Glomerular endothelial cell (primary cell): ENCODE measurements at regions not wholly inside any gene's neighbourhood (a gene's known extent, or its start where the extent isn't known, plus 50 kb on each side); places are given as distances from the start of the nearest gene placed in this dataset.

ENCODE experiments used
- DNase-seq: peaks from one replicate; pipeline ENCODE4 v3.0.0-alpha.2; 2011; ENCODE audit warnings: low read depth, low spot score; ENCODE audit errors: extremely low read depth

DNA sequence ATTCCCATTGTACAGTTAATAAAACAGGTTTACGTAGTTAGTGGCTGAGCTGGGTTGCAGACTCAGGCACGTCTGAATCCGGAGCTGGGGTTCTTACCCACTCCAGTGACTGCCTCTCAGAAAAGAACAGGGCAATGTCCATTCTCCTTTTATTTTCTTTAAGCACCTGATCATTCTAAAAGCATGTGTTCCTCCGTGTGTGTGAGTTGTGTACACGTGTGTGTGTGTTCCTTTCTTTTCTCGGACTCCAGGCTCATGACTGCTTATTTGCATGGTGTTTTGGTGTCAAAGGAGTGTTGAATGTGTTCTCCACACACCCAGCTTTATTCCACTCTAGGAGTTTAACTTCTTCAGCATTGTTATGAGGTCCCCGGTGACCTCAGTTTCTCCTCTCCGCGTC is 260.1 kb downstream of the SNX10 start:
- DNase-seq, result no peak

DNA sequence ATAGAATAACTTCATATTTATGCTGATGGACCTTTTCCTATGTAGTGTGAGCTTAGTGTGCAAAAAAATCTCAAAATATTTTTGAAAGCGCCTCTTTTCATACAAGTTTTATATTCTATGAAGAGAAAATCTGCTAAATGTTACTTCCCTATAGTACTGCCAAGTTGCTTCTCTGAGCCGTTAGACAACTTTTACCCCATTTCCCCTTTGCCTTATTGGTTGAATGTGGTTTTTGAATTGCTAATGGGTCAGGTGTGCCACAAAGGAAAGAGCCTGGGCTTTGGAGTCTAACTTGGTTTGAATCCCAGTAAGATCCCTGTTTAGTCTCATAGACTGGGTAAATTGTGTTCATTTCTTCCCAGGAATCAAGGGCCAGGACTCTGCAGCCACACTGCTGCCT is 261.5 kb downstream of the SNX10 start:
- DNase-seq, result no peak

DNA sequence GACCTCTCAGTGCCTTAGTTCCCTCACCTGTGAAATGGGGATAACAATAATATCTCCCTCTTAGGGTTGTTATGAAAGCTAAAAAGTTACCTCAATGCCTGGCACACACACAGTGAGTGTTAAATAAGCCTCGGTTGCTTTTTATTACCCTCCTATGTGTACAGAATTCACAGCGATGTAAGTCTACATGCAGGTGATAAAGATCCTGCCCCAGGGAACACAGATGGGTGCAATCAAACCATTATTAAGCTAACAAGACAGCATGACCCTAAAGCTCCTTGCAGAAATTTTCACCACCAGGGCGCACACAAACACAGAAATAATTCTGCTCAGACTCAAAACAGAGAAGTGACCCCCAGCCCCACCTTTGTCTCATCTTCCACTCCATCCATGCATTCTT is 261.9 kb downstream of the SNX10 start:
- DNase-seq, result no peak

DNA sequence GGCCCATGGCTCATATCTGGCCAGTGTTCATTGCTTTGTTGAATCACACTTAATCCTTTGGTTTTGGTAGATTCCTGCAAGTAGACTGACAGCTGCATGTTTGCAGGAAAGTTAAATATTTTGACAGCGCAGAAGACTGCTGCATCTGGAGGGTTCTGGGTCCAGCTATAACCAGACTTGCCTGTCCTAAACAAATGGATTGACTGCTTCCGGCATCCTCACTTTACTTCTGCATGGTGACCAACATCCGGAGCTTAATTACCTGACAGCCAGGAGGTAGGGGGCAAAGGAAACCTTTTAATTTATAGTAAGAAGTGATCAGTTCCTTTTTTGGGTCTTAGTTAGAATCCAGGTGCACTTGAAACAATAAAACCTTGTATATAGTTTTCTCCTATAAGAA is 263.3 kb downstream of the SNX10 start:
- no peak for DNase-seq

DNA sequence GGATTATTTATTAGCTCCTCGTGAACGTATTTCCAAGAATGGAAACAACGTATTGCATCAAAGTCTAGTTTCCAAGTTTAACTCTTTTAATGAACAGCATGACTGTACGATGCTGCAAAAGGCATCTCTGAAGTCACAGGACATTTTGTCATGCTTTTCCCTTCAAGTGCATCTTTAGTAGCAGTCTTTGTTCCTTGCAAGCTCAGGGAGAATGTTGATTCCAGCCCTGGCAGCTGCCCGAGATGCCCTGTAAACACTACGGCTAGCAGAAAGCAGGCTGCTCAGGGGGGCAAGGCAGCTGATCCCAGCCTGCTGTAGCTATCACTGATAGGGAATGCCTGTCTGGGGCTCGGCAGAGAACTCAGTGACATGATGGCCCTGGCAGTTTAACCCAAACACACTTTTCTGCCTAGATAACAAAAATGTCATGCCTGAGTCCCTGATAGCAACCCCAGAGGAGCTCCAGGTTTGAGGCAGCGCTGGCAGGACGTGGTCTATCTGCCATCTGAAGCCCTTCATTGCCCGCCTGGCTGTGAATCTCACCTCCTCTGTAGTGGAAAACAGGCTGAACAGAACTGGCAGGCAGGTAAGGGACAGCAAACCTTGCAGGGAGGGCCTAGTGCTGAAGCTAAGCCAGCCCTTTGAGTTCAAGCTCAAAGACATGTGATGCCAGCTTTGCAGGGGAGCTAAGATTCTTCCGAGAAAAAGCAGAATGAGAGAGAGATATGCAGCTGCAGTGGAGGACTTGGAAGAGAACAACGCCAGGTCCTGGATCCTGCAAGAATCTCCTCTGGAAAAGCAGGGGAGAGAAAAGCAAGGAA is 264.6 kb downstream of the SNX10 start:
- DNase-seq, result no peak

DNA sequence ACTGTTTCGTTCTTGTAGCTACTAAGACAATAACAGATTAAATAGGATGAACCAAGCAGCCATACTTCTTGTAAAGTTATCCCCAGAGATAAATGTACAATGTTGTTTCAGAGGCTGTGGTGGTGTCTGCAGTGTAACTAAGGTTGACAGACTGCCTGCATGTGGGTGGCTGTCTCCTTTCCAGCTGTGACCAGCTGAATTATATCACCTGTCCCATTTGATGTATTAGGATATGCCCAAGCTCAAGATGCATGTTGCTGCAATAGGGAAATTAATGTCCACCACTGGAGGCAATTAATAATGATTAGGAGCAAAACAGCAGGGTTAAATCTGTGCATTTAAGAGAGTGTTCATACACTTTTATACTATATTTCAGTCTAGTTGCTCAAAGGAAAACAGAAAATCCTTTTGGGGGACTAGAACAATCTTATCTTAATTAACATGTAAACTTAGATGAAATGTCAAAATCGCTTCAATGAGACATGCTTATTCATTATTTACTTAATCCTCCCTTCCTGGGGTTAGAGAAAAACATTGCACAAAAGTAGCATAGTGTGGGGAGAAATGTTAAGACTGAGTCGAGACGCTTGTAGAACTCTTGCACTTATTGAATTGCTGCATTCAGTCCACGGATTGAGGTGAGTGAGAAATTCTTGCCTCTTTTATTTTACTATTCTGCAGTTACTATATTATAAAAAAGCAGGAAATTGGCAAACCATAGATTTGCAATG is 269.0 kb downstream of the SNX10 start:
- no peak for DNase-seq

DNA sequence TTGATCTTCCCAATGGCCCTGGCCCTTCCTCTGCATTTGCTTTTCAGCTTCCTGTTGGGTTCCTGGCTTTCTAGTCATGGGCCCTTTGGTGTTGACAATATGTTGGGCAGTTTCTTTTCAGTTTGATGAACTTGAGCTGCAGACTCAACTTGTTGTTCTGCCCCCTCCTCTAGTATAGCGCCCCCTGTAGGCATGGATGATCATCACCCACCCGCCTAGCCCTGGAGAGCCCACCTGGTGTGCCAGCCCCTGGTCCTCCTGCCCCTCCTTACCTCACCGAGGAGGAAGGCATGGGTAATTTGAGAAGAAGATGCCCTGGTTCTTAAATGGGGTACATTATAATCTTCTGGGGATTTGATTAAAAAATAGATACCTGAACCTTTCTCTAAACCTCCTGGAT is 271.2 kb downstream of the SNX10 start:
- DNase-seq, result no peak

DNA sequence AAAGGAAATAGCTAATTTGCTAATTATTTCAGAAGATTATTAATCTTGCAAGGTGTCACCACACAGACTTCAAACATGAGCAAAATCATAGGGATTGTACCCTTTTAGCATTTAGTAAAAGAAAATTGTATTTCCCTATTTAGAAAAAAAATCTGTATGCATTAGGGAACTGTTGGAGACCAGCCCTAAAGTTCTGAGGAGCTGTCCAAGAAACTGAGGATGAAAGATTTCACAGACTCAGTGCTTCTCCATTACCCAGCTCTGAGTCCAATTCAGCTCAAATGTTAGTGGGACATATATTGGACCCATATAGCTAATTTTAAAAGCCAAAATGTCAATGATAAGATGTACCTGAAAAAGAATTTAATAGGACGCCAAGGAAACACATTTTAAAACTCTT is 271.7 kb downstream of the SNX10 start:
- DNase-seq, result no peak

DNA sequence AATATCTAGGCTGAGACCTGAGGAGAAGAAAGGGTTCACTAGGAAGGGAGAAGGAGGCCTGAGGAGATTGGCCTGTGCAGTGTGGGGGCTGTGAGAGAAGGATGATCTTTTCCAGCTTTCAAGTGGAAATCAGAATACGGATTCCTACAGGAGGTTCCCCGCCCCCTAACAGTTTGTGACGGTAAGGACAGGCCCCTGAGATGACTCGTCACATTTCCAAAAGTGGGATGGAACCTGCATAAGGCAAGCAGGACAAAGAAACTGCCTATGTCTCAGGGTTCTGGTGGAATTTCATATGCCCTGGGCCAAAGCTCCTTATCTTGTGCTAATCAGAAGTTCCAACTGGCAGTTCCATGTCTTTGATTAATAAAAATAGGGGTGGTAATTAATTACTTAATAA is 275.6 kb downstream of the SNX10 start:
- DNase-seq, result no peak

DNA sequence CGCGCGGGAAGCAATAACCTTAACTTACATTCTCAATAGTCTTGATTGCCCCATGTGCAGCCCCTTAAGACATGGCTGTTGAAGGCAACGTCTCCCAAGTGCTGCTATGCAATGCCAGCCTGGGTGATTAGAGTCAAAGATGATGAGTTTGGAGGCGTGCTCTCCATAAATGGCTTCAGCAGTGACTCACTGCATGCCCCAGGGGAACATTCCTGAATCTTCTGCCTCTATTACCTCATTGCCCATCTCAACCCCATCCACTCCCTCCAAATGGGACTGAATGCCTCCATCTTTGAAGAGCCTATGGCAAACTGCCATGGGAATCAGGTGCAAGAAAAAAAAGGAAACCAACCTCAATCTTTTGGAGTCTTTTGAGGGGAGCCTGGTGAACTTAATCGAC is 282.8 kb downstream of the SNX10 start:
- DNase-seq, result no peak

DNA sequence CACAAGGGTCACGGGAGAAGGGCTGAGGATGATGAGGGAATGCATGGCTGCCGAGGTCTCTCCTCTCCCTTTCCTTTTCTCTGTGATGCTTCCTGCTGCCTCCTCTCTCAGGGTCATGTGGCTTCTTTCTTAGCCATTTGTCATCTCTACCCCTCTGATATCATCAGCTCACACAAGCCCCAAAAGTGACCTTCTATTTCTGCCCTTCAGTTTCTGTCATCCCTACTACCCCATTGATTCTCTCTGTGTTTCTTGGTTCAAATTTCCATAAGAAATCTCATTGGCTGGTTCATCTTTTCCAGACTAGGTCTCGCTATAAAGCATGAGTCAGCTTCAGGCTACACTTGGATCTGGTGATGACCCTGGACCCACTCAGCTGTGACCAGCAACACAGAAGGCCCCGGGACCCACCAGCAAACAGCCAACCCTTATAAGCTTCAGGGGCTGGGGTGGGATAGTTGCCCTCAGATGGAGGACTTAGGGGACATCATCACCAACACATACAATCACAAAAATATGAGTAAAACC is 284.3 kb downstream of the SKAP2 start:
- DNase-seq, result no peak

DNA sequence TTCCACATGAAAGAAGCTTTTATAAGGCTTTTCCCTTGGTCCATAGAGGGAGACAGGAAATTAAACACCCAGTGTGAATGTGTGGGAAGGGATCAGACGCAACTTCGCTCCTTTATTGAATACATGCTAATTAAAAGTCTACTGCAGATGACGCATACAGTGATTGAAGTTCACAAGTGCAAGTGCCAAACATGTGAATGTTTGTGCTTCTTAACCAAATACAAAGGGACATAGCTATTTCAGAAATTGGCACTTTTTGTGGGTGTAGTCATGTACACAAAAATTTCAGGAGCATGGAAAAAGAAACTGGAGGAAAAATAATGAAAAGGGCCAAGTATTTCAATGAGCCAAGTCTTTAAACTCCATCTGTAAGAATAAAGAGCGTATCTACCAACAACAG is 283.7 kb downstream of the SKAP2 start:
- no peak for DNase-seq

DNA sequence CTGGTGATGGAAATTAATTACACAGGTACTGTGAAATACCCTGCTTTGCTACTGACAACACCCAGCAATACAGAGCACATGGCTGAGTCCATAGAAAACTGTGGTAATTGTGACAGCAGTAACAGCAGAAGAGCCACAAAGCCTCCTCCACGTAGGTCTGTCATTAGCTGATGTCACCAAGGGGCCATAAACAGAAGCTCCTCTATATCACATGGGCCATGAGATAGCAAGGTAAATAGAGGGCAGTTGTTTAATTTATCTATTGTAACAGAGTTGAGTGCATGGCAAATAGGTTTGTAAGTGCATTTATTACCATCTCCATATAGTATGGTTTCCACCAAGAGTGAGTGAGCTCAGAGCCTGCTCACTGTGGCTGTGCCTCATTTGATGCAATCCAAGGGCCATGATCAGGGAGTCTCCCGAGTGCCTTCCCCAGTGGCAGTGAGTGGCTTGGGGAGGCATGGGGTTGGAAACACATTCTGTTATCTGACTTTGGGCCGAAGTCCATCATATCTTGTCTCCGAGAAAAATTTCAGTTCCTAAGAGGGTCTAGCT is 281.2 kb downstream of the SKAP2 start:
- no peak for DNase-seq

DNA sequence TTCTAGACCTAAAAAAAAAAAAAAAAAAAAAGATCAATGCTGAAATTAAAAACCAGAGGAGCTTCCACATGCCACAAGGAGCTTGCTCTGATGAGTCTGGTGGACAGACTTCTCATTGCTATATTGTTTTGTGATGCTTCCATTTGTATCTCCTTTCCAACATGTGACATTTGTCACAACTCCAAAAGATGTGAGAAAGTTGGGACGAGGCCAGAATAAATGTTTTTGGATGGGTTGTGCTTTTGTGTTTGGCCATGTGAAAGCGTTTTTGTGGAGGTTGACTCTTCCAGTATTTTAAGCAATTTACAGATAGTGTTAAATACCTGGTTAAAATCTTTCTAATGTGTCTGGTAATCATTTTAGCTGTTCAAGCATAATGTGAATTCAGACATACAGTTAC is 280.1 kb downstream of the SKAP2 start:
- no peak for DNase-seq

DNA sequence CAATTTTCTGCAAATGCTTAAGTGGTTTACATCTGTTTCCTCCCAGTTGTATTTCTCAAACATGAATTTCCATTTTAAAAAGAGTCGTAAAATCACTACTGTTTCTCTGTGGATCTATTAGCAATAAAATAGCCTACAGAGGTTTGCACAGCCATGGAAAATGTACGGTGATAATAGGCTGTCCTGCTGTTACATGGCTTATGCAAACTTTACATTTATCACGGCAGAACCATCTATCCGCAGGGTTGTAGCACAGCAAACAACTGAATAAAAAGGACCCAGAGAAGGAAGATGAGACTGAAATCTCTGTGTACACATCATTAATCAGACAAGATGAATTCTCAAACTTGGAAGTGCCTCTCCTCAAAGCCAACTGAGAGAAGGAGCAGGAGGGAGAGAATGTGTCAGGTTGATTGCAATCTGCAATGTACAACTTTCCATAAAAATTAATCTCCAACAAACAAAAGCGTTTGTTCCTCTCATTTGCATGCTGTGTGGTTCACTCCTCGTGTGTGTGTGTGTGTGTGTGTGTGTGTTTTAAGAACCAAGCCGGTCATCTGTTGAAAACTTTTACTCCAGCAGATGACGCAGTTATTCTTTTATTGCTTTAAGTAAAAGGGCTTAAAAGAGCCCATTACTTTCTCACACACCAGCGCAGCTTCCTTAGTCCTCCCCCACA is 279.3 kb downstream of the SKAP2 start:
- DNase-seq, result no peak

DNA sequence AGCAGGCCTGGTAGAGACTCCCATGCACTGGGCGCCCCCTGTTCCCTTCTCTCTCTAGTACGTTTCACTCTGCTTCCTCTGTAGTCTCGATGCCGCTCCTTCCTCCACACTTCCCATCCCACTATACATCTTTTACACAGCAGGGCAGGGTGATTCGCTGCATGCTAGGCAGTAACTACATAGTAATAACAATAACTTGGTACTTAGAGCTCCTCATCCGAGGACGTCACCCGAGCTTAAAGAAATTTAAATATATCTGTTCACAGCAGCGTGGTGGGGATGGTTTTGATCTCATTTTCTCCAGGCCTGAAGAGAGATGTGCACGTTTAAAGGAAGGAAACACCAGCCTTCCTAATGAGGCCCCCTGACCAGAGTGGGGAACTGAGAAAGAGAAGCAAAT is 276.9 kb downstream of the SKAP2 start:
- no peak for DNase-seq

DNA sequence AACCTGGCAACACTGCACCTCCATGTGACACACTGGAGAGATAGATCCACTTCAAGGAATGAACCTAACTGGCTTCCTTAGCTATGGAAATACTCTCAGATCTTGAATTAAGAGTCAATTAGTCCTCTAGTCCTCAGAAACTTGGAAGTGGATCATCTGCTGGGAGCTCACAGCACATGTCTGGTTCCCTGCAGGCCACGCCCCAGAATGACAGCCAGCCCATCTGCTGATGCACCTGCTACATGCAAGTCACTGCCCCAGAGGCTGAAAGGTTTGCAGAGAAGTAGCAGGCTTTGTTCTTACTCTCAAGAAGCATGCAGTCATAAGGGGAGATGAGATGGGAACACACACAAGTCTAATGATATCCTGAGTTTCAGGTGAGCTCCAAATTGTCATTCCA is 275.9 kb downstream of the SKAP2 start:
- DNase-seq, result no peak

DNA sequence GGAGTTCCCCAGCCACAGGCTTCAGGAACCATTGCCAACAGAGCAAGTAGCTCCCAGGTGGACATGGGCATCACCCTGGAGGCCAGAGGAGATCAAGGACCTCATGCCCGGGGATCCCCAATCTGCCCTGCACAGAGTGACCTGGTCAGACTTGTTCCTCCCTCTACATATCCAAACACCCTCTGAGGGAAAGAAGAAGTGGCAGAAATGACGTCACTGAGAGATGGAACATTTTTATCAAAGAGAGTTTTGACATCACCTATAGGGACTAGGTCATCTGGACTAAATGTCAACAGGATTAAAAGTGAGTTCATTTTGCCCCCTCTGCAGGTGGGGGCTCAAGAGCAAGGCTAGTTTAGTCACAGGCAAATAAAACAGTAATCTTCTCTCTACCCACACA is 273.7 kb downstream of the SKAP2 start:
- no peak for DNase-seq

DNA sequence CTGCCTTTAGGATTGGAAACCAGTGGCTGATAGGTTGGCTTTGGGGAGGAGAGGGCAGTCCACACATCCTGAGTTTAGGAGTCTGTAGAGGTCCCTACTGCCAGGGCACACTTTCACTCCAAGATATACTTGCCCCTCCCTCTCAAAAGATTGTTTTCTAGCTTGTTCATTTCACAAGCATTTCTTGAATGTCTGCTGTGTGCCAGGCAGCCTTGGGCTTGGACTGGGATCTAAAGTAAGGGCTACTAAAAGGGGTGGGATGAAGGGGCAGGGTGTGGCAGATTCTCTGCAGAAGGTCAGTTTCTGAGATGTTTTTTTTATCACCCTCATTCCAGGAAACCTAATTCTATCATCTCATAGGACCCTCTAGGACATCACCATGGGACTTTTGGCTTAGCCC is 272.4 kb downstream of the SKAP2 start:
- DNase-seq, result no peak

DNA sequence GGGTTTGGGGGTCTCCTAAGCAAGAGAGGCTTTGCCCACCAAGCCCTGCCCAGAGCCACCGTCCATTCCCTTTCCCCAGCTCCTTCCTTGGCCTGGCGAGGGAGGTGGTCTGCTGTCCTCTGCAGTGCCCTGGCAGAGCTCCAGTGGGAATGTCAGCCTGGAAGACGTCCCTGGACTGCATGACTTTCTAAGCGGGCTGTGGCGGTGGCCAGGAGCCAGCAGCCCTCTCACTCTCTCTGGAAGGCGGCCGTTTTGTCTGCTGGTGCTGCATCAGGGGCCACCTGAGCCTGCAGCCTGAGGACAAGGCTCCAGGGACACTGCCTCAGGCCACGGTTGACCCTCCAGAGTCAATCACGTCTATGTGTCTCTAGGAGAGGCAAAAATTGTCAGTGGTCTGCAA is 271.0 kb downstream of the SKAP2 start:
- no peak for DNase-seq

DNA sequence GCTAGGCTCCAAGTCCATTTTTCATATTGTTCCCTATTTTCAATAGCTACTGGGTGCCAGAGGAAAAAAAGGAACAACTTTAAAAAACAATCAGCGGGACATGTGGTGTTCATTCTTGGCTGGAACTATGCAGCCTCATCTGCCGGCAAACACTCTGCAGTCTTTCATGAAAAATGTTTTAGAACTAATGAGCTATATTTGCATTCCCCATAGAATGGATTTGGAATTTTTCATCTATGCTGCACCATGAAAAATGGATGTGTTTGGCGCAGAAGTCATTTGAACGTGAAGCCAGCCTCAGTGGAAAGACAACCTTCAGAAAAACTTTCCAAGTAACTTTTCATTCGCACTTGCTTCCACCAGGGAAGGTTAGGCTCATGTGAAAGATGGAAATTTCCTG is 270.5 kb downstream of the SKAP2 start:
- no peak for DNase-seq
